PC-9 (cell line): ENCODE measurements at regions not wholly inside any gene's neighbourhood (a gene's known extent, or its start where the extent isn't known, plus 50 kb on each side); places are given as distances from the start of the nearest gene placed in this dataset.

Experiments
- CTCF ChIP-seq: fragments of 200-600 bp; sonication (generic); conservative IDR thresholded peaks from 2 replicates; pipeline ENCODE4 v1.6.1; 2017; ENCODE audit warnings: mixed run types, antibody characterized with exemption, mild to moderate bottlenecking, moderate library complexity
- EZH2 ChIP-seq: fragments of 200-600 bp; sonication (generic); IDR thresholded peaks from 2 replicates; pipeline ENCODE4 v1.8.0; 2017; ENCODE audit warnings: antibody characterized with exemption, low read depth

GRCh38 chr5:21680641-21681040 lies 1172.5 kb downstream of the CDH12 start:
- TF ChIP-seq CTCF: no peak
- TF ChIP-seq EZH2: no peak
